Pancreas (tissue), 10 donors: ENCODE measurements at regions not wholly inside any gene's neighbourhood (a gene's known extent, or its start where the extent isn't known, plus 50 kb on each side); places are given as distances from the start of the nearest gene placed in this dataset.

ENCODE experiments used
- ATAC-seq, 4 donors: fragments of 200-7000 bp; cut with Tn5 transposase; one replicate each; pipeline versions ENCODE4 v1.8.0 to v1.9.1; 2020; ENCODE audit warnings: mild to moderate bottlenecking in 4 of 4, moderate library complexity in 4 of 4
- DNase-seq, 6 donors: peaks; one replicate each; pipeline ENCODE4 v3.0.0-alpha.2; 2020
- FAIRE-seq: peaks from 2 replicates; lab custom pipeline; 2012; peaks lifted over from hg19 to GRCh38; lab: Jason Lieb, UNC
- H3K27ac ChIP-seq, 4 donors: fragments of 200-600 bp; sonication (generic); 1 replicate in 3 of 4; 2 replicates in 1 of 4; pipeline versions ENCODE4 v1.5.0 to v1.8.0; 2020
- H3K27me3 ChIP-seq, 4 donors: fragments of 200-600 bp; one replicate each; pipeline ENCODE4 v1.8.0; 2021
- H3K36me3 ChIP-seq, 3 donors: fragments of 200-600 bp; sonication (generic) in 1 of 3; one replicate each; pipeline versions ENCODE4 v1.5.0 to v1.8.0; 2020 to 2021
- H3K4me1 ChIP-seq, 3 donors: fragments of 200-600 bp; one replicate each; pipeline ENCODE4 v1.8.0; 2021
- H3K4me3 ChIP-seq, 4 donors: fragments of 200-600 bp; sonication (generic) in 2 of 4; one replicate each; pipeline versions ENCODE4 v1.5.0 to v1.8.0; 2020 to 2021
- H3K9me3 ChIP-seq, 4 donors: fragments of 200-600 bp; one replicate each; pipeline ENCODE4 v1.8.0; 2021
- CTCF ChIP-seq, 4 donors: fragments of 200-600 bp; sonication (generic) in 3 of 4; IDR thresholded peaks; one replicate each; pipeline versions ENCODE4 v1.5.0 to v1.8.0; 2021; ENCODE audit warnings: antibody characterized with exemption in 4 of 4
- WGBS, 2 donors: extraction: QIAGEN DNeasy Blood & Tissue Kit; methylation state at CpG; one replicate each; pipeline ENCODE4 v1.1.7; 2013; 5-methylcytosine and 5-hydroxymethylcytosine counted together
- intact Hi-C, 3 donors: fragments of 100-400 bp; cut with DNase I; formaldehyde crosslinking; loops; one replicate each; pipeline versions ENCODE4 v1.11.1 to v1.14.2; 2022
- donor health status: healthy with polysubstance abuse.
- donor health status: DM: no; HTN: no; CAD: no; lungs with moderate emphysema.
- donor health status: DM: no; HTN: no; CAD: no.
- donor health status: control.
- donor health status: control.
- donor health status: Bipolar disorder and iron deficiency.
- donor health status: DM: yes; HTN: yes; CAD: no.
- donor health status: DM: no; HTN: no; CAD: no.
- donor health status: DM: no; HTN: no; CAD: no.
- donor health status: DM: yes; HTN: yes; CAD: no.

GRCh38 chr4:1508161-1509160 is 102.2 kb upstream of the NKX1-1 start:
- H3K27me3 ChIP-seq, result peaks cover 0 to 4% (median 0%) of the 10 kb centered on the region in 4 donors
- WGBS, 2 donors, result 55 to 61% methylated on average over 26 of the region's 26 CpGs
- H3K27ac ChIP-seq, result no peak overlapping the region
- H3K4me1 ChIP-seq, result no peaks in the 10 kb centered on the region
- intact Hi-C loops, result no loop called here
- DNase-seq (peak in 1 of 6 donors; percentile 68), FAIRE-seq (no peak), ATAC-seq (no peak)
- no peak overlapping the region for H3K4me3 ChIP-seq
- no peaks in the 10 kb centered on the region for H3K36me3 ChIP-seq
- no peaks in the 10 kb centered on the region for H3K9me3 ChIP-seq
- no peak for TF ChIP-seq CTCF (IDR thresholded peaks at IDR 0.05)

- H3K4me3 ChIP-seq, result no peak overlapping the region
- WGBS, 2 donors, result 38 to 47% methylated on average over 13 of the region's 13 CpGs
- no peaks in the 10 kb centered on the region for H3K9me3 ChIP-seq
- intact Hi-C loops, result no loop called here
- TF ChIP-seq CTCF (IDR thresholded peaks at IDR 0.05), result no peak
- H3K36me3 ChIP-seq, result no peaks in the 10 kb centered on the region
- ATAC-seq, result no peak
- no peaks in the 10 kb centered on the region for H3K4me1 ChIP-seq
- no peak for FAIRE-seq
- DNase-seq, result no peak
- peaks cover 0 to 4% (median 0%) of the 10 kb centered on the region in 4 donors for H3K27me3 ChIP-seq
- no peak overlapping the region for H3K27ac ChIP-seq
Observed at GRCh38 chr4:1506956-1507721, 100.9 kb upstream of the NKX1-1 start.

- H3K27me3 ChIP-seq, result peaks cover 0 to 4% (median 0%) of the 10 kb centered on the region in 4 donors
- 44 to 47% methylated on average over 24 of the region's 24 CpGs for WGBS, 2 donors
- FAIRE-seq (no peak), DNase-seq (peak in 2 of 6 donors; percentile 9 to 44), ATAC-seq (no peak)
- no peaks in the 10 kb centered on the region for H3K36me3 ChIP-seq
- H3K4me1 ChIP-seq, result no peaks in the 10 kb centered on the region
- no peak for TF ChIP-seq CTCF (IDR thresholded peaks at IDR 0.05)
- intact Hi-C loops, result no loop called here
- H3K9me3 ChIP-seq, result no peaks in the 10 kb centered on the region
- no peak overlapping the region for H3K27ac ChIP-seq
- no peak overlapping the region for H3K4me3 ChIP-seq
Observed at GRCh38 chr4:1505511-1506460, 99.5 kb upstream of the NKX1-1 start.

GRCh38 chr4:1504595-1505500 is 98.6 kb upstream of the NKX1-1 start:
- Histone ChIP-seq H3K9me3 (no peaks in the 10 kb centered on the region), H3K36me3 (no peaks in the 10 kb centered on the region), H3K27ac (no peak overlapping the region), H3K4me3 (no peak overlapping the region), H3K4me1 (no peaks in the 10 kb centered on the region), H3K27me3 (peaks cover 0 to 4% (median 0%) of the 10 kb centered on the region in 4 donors)
- DNase-seq, result peak in 1 of 6 donors; percentile 4
- intact Hi-C loops, result no loop called here
- 60 to 72% methylated on average over 17 of the region's 17 CpGs for WGBS, 2 donors
- no peak for ATAC-seq
- TF ChIP-seq CTCF (IDR thresholded peaks at IDR 0.05), result no peak
- FAIRE-seq, result no peak
